Mucosa of stomach (tissue), 1 donor: ENCODE measurements at regions not wholly inside any gene's neighbourhood (a gene's known extent, or its start where the extent isn't known, plus 50 kb on each side); places are given as distances from the start of the nearest gene placed in this dataset.
"Not testable (repeated sequence)": the region's sequence is repeated elsewhere in the genome, so short reads cannot be mapped to it uniquely, and the experiment has no call there.

Experiments used
- H3K27me3 ChIP-seq: one replicate; pipeline ENCODE4 v1.7.0; 2013; ENCODE audit warnings: mild to moderate bottlenecking, low read length; ENCODE audit not compliant: control insufficient read depth, insufficient read depth
- H3K36me3 ChIP-seq: one replicate; pipeline ENCODE4 v1.7.0; 2013; ENCODE audit warnings: low read length; ENCODE audit not compliant: control insufficient read depth, insufficient read depth
- H3K4me1 ChIP-seq: one replicate; pipeline ENCODE4 v1.7.0; 2013; ENCODE audit warnings: mild to moderate bottlenecking, low read length; ENCODE audit not compliant: control insufficient read depth, insufficient read depth
- H3K4me3 ChIP-seq: one replicate; pipeline ENCODE4 v1.7.0; 2013; ENCODE audit warnings: low read length
- H3K9ac ChIP-seq: one replicate; pipeline ENCODE4 v1.7.0; 2013; ENCODE audit warnings: mild to moderate bottlenecking, low read length, moderate library complexity
- H3K9me3 ChIP-seq: one replicate; pipeline ENCODE4 v1.7.0; 2013; ENCODE audit warnings: mild to moderate bottlenecking, low read length, moderate library complexity; ENCODE audit not compliant: control insufficient read depth
- donor health status: Pancreatic carcinoma.

DNA sequence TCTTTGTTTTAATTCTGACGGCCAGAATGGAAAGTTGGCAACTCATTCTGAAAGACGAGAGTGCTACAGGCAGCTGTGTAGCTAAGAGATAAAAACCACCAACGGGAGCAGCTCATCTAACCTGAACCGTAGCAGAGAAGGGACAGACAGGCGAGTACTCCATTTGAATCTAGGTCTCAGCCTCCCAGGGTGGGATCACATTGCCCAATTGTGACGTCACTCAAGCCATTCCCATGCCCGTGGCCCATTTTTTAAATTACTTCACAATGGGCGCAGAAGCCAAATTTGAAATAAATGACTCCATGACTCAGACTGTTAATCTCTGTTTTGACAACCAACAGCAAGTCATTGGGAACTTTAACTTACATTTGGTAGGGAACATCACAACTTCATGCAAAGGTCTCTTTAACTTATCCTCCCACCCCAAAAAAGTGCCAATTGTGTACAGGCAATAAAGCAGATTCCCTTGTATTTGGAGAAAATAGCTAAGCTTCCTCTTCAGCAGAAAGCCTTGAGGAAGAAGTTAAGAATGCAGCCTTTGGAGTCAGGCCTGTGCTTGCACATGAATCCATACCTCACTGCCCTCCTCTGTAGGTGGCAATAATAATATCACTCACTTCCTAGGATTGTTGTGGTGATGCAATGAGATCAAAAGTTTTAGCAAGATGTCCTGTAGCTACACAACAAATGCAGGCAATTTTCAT lies 93.2 kb upstream of the KIF5B start:
- H3K4me1 ChIP-seq = peaks cover 17% of the 10 kb centered on the region
- H3K9ac ChIP-seq = no peak overlapping the region
- H3K36me3 ChIP-seq = no peaks in the 10 kb centered on the region
- no peak overlapping the region for H3K4me3 ChIP-seq
- H3K27me3 ChIP-seq = no peaks in the 10 kb centered on the region
- H3K9me3 ChIP-seq = no peaks in the 10 kb centered on the region

DNA sequence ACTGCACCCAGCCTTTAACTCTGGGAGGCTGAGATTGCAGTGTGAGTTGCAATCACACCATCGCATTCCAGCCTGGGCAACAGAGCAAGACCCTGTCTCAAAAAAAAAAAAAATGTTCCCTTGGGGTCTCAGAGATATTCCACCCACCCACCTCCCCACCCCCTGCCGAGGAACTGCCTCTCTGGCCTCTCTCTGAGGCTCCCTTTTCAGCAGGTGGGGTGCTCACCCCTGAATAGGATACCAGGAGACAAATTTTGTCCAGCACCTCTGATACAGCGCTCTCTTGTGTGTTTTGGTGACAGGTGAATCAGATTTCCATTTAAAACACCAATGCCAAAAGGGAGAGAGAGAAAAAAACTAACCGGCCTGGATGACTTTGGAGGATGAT lies 92.6 kb upstream of the KIF5B start:
- H3K36me3 ChIP-seq = no peaks in the 10 kb centered on the region
- no peaks in the 10 kb centered on the region for H3K9me3 ChIP-seq
- peaks cover 17% of the 10 kb centered on the region for H3K4me1 ChIP-seq
- no peak overlapping the region for H3K9ac ChIP-seq
- H3K27me3 ChIP-seq = no peaks in the 10 kb centered on the region
- H3K4me3 ChIP-seq = no peak overlapping the region

DNA sequence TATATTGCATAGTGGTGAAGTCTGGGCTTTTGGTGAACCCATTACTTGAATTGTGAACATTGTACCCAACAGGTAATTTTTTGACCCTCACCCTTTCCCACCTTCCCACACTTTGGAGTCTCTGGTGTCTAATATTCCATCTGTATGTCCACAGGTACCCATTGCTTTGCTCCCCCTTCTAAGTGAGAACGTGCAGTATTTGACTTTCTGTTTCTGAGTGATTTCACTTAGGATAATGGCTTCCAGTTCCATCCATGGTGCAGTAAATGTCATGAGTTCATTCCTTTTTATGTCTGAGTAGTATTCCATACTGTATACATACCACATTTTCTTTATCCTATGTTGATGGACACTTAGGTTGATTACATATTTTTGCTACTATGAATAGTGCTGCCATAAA lies 91.5 kb upstream of the KIF5B start:
- Histone ChIP-seq H3K4me3 (no peak overlapping the region), H3K9ac (no peak overlapping the region), H3K9me3 (no peaks in the 10 kb centered on the region), H3K27me3 (no peaks in the 10 kb centered on the region), H3K4me1 (peaks cover 17% of the 10 kb centered on the region), H3K36me3 (no peaks in the 10 kb centered on the region)

GRCh38 chr10:32146166-32146565 lies 89.9 kb upstream of the KIF5B start:
- H3K27me3 ChIP-seq = no peaks in the 10 kb centered on the region
- H3K4me3 ChIP-seq = no peak overlapping the region
- H3K9me3 ChIP-seq = no peaks in the 10 kb centered on the region
- H3K9ac ChIP-seq = no peak overlapping the region
- H3K36me3 ChIP-seq = no peaks in the 10 kb centered on the region
- H3K4me1 ChIP-seq = peaks cover 22% of the 10 kb centered on the region

DNA sequence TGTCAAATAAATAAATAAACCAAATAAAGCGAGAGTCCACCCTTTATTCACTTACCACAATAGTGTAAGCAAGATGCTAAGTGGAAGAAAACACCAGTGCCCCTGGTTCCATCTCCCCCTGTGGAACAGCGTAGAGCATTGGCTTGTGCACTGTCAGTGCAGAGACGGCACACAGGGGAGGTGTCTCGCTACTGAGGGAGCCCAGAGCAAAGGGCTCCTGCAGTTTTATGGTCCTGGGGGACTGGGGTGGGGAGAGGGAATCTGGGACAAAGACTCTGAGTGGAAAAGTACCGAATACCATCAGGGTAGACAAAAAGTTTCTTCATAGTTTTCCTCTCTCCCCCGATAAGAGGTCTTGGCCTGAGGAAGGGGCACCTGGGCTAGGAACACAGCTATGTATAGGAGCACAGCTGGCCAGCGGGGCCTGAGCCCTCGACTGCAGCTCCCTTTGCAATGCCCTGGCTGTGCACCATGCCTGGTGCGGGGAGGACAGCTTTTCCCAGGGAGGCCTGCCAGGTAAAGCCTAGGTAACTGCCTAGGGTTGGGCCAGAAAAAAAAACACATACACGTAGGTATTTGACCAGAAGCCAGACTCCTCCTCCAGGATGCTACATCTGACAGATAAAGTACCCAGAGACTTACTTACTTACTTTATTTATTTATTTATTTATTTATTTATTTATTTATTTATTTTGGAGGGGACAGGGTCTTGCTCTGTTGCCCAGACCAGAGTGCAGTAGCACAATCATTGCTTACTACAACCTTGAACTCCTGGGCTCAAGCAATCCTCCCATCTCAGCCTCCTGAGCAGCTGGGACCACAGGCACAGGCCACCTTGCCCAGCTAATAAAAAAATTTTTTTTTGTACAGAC lies 88.8 kb upstream of the KIF5B start:
- Histone ChIP-seq H3K36me3 (no peaks in the 10 kb centered on the region), H3K4me3 (no peak overlapping the region), H3K9me3 (no peaks in the 10 kb centered on the region), H3K9ac (no peak overlapping the region), H3K27me3 (no peaks in the 10 kb centered on the region), H3K4me1 (peaks cover 33% of the 10 kb centered on the region)

- H3K36me3 ChIP-seq = no peaks in the 10 kb centered on the region
Measured at GRCh38 chr10:32143302-32143847, 87.2 kb upstream of the KIF5B start.

DNA sequence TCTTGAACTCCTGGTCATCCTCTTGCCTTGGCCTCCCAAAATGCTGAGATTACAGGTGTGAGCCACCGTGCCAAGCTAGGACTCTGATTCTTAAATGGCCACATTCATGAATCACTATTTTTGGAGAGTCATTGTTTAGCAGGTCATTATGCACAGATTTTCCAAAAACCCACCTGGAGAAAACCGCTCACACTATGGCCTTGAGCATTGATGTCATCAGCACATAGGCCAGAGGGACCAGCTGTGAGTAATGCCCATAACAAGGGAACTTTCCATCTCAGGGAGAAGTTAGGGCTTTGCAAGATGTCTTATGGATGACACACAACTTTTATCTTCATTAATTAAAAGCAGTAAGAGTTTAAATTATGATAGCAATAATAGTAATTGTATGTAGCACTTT lies 86.4 kb upstream of the KIF5B start:
- no peak overlapping the region for H3K9ac ChIP-seq
- no peaks in the 10 kb centered on the region for H3K27me3 ChIP-seq
- peaks cover 40% of the 10 kb centered on the region for H3K4me1 ChIP-seq
- H3K36me3 ChIP-seq = no peaks in the 10 kb centered on the region
- no peak overlapping the region for H3K4me3 ChIP-seq
- H3K9me3 ChIP-seq = no peaks in the 10 kb centered on the region

More at GRCh38 chr10:32143302-32143847, 87.2 kb upstream of the KIF5B start:
- Histone ChIP-seq H3K4me3 (no peak overlapping the region), H3K9me3 (no peaks in the 10 kb centered on the region), H3K27me3 (no peaks in the 10 kb centered on the region), H3K4me1 (peaks cover 40% of the 10 kb centered on the region), H3K9ac (no peak overlapping the region)

DNA sequence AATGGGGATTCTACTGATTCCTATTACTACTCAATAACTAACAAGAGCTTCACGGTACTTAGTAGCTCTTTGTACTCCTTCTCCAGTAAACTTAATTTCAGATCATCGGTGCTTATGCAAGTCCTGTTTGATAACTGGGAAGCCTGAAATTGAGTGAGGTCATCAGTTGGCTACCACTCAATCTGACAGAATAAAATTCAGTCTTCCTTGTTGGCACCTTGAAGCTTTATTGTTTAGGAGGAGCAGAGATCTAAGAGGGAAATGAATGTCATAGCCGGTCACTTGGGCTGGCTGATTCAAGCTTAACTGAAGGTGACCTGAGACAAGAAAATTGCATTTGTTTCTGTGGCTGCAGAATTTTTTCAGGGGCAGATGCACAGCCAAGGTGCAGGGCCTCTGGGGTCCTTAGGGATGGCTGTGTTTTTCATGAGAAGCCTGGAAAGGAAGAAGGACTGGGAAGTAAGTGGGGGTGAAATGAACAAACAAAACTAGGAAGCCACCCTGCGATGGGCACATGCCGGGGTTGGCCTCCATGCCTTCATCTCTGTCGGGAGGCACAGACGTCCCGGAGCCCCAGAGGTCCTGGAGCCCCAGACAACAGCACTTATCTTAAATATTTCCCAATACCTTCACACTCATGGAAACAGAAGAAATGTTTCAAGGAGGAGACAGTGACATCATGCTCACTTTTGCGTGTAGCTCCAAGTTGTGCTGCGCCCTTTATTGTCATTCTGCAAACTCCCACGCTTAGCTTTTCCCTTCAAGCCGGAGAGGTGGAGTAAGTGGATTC lies 85.0 kb upstream of the KIF5B start:
- Histone ChIP-seq H3K36me3 (no peaks in the 10 kb centered on the region), H3K4me3 (peak overlapping the region; percentile 17), H3K4me1 (peaks cover 40% of the 10 kb centered on the region), H3K9ac (no peak overlapping the region), H3K27me3 (no peaks in the 10 kb centered on the region), H3K9me3 (no peaks in the 10 kb centered on the region)

GRCh38 chr10:32140403-32140802 lies 84.2 kb upstream of the KIF5B start:
- H3K9ac ChIP-seq = no peak overlapping the region
- H3K9me3 ChIP-seq = no peaks in the 10 kb centered on the region
- no peaks in the 10 kb centered on the region for H3K27me3 ChIP-seq
- no peak overlapping the region for H3K4me3 ChIP-seq
- H3K36me3 ChIP-seq = no peaks in the 10 kb centered on the region
- H3K4me1 ChIP-seq = peaks cover 40% of the 10 kb centered on the region

DNA sequence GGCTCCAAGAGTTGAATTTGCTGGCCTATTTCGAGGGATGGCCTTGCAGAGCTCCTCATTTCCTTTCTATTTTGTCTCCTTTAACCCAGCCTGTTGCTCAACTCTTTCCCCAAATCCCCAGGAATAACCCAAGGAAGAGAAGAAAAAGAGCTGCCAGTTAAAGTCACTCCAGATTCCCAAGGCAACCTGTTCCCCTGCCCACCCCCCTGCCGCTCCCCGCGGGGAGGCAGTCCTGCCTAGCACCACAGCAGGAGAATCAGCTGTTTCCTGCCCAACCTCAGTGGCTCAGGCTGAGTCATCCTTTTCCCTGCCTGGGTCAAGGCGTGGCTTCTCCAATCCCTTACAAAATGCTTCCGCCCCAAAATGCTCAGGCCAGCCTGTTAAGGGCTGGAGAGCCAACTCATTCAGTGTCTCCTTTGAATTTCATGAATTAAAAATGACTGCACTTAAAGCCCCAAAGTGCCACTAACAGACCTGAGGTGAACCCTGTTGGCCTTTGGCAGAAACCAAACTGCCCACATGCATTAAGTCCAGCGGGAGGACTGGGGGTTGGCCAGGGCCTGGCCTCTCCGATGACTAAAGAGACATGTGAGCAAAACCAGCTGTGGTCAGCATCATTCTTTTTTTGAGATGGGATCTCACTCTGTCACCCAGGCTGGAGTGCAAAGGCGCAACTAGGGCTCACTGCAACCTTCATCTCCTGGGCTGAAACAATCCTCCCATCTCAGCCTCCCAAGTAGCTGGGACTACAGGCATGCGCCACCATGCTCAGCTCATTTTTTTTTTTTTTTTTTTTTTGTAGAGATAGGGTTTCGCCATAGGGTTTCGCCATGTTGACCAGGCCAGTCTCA lies 83.2 kb upstream of the KIF5B start:
- Histone ChIP-seq H3K4me3 (no peak overlapping the region), H3K36me3 (no peaks in the 10 kb centered on the region), H3K9ac (no peak overlapping the region), H3K4me1 (peaks cover 33% of the 10 kb centered on the region), H3K27me3 (no peaks in the 10 kb centered on the region), H3K9me3 (no peaks in the 10 kb centered on the region)

DNA sequence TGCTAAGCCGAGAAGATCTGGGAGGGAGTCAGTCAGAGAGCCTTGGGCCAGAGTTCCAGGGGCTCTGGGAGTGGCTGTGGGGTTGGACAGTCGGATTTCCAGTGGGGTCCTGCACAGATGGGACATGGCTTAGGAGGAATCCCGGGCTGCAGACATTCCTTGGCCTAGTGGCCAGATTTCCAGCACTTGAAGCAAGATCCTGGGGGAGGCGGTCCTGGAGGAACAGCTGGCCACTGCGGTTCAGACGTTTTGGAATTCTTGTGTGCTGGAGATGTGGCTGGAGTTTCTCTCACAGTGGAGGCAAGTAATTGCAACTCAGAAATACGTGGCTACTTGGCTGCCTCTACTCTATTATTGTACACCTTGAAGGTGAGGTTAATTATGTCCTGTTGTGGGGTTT lies 80.7 kb upstream of the KIF5B start:
- H3K4me1 ChIP-seq = peaks cover 33% of the 10 kb centered on the region
- not testable (repeated sequence) for H3K27me3 ChIP-seq, H3K36me3 ChIP-seq, H3K9me3 ChIP-seq, H3K9ac ChIP-seq, H3K4me3 ChIP-seq
